Common myeloid progenitor, CD34-positive (primary cell): ENCODE measurements at regions not wholly inside any gene's neighbourhood (a gene's known extent, or its start where the extent isn't known, plus 50 kb on each side); places are given as distances from the start of the nearest gene placed in this dataset.

Source experiments
- CTCF ChIA-PET: fragments of 350-600 bp; sonication (Branson Sonifier 250); formaldehyde crosslinking; loops from one replicate; lab custom pipeline; 2021; ENCODE audit warnings: antibody characterized with exemption; lab: Charles Lee
- POLR2A ChIA-PET: fragments of 350-600 bp; sonication (Branson Sonifier 250); formaldehyde crosslinking; loops from one replicate; lab custom pipeline; 2021; ENCODE audit warnings: antibody characterized with exemption; lab: Charles Lee
- DNase-seq, 3 donors: peaks; one replicate each; pipeline versions ENCODE4 v3.0.0 to v3.0.0-alpha.2; 2013
- H3K27ac ChIP-seq, 2 experiments: 1 replicate in 1 of 2; 2 replicates in 1 of 2; pipeline ENCODE4 v1.7.0; 2013; ENCODE audit warnings: inconsistent platforms in 2 of 2, low read length in 2 of 2, mild to moderate bottlenecking in 2 of 2, low read depth in 1 of 2, moderate library complexity in 1 of 2; ENCODE audit not compliant: severe bottlenecking in 2 of 2, insufficient read depth in 1 of 2, poor library complexity in 1 of 2
- H3K27me3 ChIP-seq, 5 experiments: replicated peaks in 2 of 5; 1 replicate in 3 of 5; 2 replicates in 2 of 5; pipeline versions ENCODE4 v1.6.1 to v1.7.0; 2013; ENCODE audit warnings: low read length in 4 of 5, mild to moderate bottlenecking in 2 of 5, moderate library complexity in 2 of 5, inconsistent platforms in 1 of 5; ENCODE audit not compliant: insufficient read depth in 5 of 5, control insufficient read depth in 4 of 5
- H3K36me3 ChIP-seq, 4 experiments: 1 replicate in 2 of 4; 2 replicates in 2 of 4; pipeline versions ENCODE4 v1.6.1 to v1.7.0; 2013; ENCODE audit warnings: low read length in 3 of 4, control low read depth in 1 of 4, mild to moderate bottlenecking in 1 of 4; ENCODE audit not compliant: control insufficient read depth in 4 of 4, insufficient read depth in 4 of 4
- H3K4me1 ChIP-seq, 4 experiments: 1 replicate in 3 of 4; 2 replicates in 1 of 4; pipeline versions ENCODE4 v1.6.1 to v1.7.1; 2013; ENCODE audit warnings: low read length in 3 of 4, mild to moderate bottlenecking in 3 of 4, control low read depth in 1 of 4, inconsistent platforms in 1 of 4, moderate library complexity in 1 of 4; ENCODE audit not compliant: control insufficient read depth in 4 of 4, insufficient read depth in 4 of 4; ENCODE audit errors: control extremely low read depth in 1 of 4
- H3K4me3 ChIP-seq, 7 experiments: 1 replicate in 4 of 7; 2 replicates in 3 of 7; pipeline versions ENCODE4 v1.5.1 to v1.7.0; 2013; ENCODE audit warnings: mild to moderate bottlenecking in 7 of 7, low read length in 6 of 7, moderate library complexity in 6 of 7, inconsistent platforms in 2 of 7, low read depth in 2 of 7, control low read depth in 1 of 7; ENCODE audit not compliant: insufficient read depth in 4 of 7, control insufficient read depth in 1 of 7; ENCODE audit errors: extremely low read depth in 1 of 7
- H3K9me3 ChIP-seq, 5 experiments: 1 replicate in 4 of 5; 2 replicates in 1 of 5; pipeline versions ENCODE4 v1.6.1 to v1.7.1; 2013; ENCODE audit warnings: low read length in 4 of 5, mild to moderate bottlenecking in 2 of 5, inconsistent platforms in 1 of 5, low read depth in 1 of 5, moderate library complexity in 1 of 5; ENCODE audit not compliant: control insufficient read depth in 4 of 5, insufficient read depth in 2 of 5; ENCODE audit errors: control extremely low read depth in 1 of 5
- WGBS: methylation state at CpG from one replicate; pipeline ENCODE4 v1.1.5; 2013; ENCODE audit not compliant: insufficient coverage; 5-methylcytosine and 5-hydroxymethylcytosine counted together

GRCh38 chr6:74677463-74677862 is 528.4 kb downstream of the COL12A1 start:
- ChIA-PET CTCF (no interaction called here), POLR2A (no interaction called here)
- DNase-seq = no peak
- Histone ChIP-seq H3K9me3 (no peaks in the 10 kb centered on the region), H3K4me1 (no peaks in the 10 kb centered on the region), H3K36me3 (no peaks in the 10 kb centered on the region), H3K4me3 (no peak overlapping the region), H3K27me3 (no peaks in the 10 kb centered on the region), H3K27ac (no peak overlapping the region)
- no CpG with 5 or more reads among the region's 1 CpG for WGBS

GRCh38 chr6:74676906-74677305 is 528.9 kb downstream of the COL12A1 start:
- no peaks in the 10 kb centered on the region for H3K27me3 ChIP-seq
- DNase-seq = no peak
- no peaks in the 10 kb centered on the region for H3K4me1 ChIP-seq
- no peaks in the 10 kb centered on the region for H3K9me3 ChIP-seq
- ChIA-PET POLR2A (no interaction called here), CTCF (no interaction called here)
- H3K36me3 ChIP-seq = no peaks in the 10 kb centered on the region
- no CpG with 5 or more reads among the region's 1 CpG for WGBS
- H3K4me3 ChIP-seq = no peak overlapping the region
- H3K27ac ChIP-seq = no peak overlapping the region

DNA sequence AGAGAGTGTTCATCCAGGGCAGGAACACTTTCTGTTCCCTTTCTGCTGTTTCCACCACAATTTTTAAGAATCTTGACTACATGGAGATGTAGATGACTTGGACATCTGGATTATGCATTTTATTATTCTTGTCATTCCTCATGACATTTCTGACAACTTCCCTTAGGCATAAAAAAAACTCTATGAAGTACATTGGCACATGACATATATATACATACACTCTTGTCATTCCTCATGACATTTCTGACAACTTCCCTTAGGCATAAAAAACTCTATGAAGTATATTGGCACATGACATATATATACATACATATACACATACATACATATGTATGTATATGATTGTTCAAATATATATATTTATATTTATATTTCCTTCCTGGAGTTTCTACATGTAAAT is 531.5 kb downstream of the COL12A1 start:
- Histone ChIP-seq H3K9me3 (no peaks in the 10 kb centered on the region), H3K36me3 (no peaks in the 10 kb centered on the region), H3K27ac (no peak overlapping the region), H3K4me1 (no peaks in the 10 kb centered on the region), H3K4me3 (no peak overlapping the region), H3K27me3 (no peaks in the 10 kb centered on the region)
- POLR2A ChIA-PET = no interaction called here
- CTCF ChIA-PET = no interaction called here
- no peak for DNase-seq

- CTCF ChIA-PET = no interaction called here
- H3K27me3 ChIP-seq = no peaks in the 10 kb centered on the region
- no peaks in the 10 kb centered on the region for H3K4me1 ChIP-seq
- no peak for DNase-seq
- H3K27ac ChIP-seq = no peak overlapping the region
- no peaks in the 10 kb centered on the region for H3K9me3 ChIP-seq
- H3K36me3 ChIP-seq = no peaks in the 10 kb centered on the region
- WGBS = 85% methylated on average over 4 of the region's 6 CpGs
- POLR2A ChIA-PET = no interaction called here
- H3K4me3 ChIP-seq = no peak overlapping the region
Measured at GRCh38 chr6:74671558-74672025, 534.3 kb downstream of the COL12A1 start.

DNA sequence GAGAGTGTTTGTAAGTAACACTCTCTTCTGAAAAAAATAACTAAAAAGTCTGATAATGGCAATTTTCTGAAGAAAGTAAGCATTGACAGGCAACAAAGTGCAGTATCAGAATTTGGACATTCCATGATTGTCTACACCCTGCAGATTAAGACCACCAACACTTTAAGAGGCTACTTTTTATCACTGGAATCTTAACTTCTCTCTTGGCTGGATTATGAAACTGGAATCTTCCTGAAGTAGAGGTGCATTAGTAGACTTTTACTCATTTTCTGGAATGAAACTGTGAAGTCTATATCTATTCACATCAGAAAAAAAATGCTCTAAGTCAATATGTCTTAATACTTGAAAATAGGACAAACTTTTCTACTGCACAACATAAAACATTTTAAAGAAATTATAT is 547.5 kb downstream of the COL12A1 start:
- no peaks in the 10 kb centered on the region for H3K4me1 ChIP-seq
- no peak for DNase-seq
- no peaks in the 10 kb centered on the region for H3K9me3 ChIP-seq
- no peaks in the 10 kb centered on the region for H3K36me3 ChIP-seq
- no peaks in the 10 kb centered on the region for H3K27me3 ChIP-seq
- ChIA-PET POLR2A (no interaction called here), CTCF (no interaction called here)
- H3K4me3 ChIP-seq = no peak overlapping the region
- H3K27ac ChIP-seq = no peak overlapping the region

DNA sequence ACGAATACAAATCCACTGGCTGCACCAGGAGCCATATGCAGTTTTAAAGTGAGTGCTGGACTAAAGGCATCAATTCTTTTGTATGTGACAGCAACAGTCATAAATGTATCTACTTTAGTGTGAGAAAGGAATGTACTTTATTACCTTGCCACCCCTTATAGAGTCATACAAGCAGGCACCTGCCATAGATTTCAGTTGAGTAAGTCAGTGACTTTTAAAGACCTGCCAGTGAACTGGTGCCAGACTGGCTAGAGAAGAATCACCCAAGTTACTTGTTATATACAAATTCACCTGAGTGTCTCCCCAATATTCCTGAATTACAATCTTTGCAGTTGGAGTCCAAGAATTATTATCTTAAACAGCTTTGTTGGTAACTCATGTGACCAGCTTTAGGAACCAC is 547.9 kb downstream of the COL12A1 start:
- CTCF ChIA-PET = no interaction called here
- Histone ChIP-seq H3K4me3 (no peak overlapping the region), H3K36me3 (no peaks in the 10 kb centered on the region), H3K4me1 (no peaks in the 10 kb centered on the region), H3K27me3 (no peaks in the 10 kb centered on the region), H3K27ac (no peak overlapping the region), H3K9me3 (no peaks in the 10 kb centered on the region)
- WGBS = no CpG with 5 or more reads among the region's 1 CpG
- DNase-seq = no peak
- POLR2A ChIA-PET = no interaction called here

DNA sequence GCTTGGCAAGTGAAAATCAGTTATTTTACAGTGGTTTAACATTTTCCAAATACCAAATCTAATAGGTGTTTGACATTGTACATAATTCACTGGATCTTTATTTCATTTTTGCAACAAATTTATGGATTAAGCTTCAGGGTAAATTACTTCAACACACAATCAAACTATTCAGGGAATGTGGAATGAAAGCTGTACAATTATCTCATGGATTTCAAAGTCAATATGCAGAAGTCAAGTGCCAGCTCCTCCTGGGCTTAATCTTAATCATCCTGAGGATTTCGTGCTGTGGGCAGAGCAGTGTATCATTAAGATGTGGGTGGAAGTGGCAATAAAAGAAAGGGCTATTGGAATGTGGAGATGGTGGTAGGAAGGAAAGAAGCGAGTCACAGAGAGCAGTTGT is 548.8 kb downstream of the COL12A1 start:
- ChIA-PET POLR2A (no interaction called here), CTCF (no interaction called here)
- no peak overlapping the region for H3K4me3 ChIP-seq
- 100% methylated on average over 1 of the region's 2 CpGs for WGBS
- no peak for DNase-seq
- H3K27ac ChIP-seq = no peak overlapping the region
- no peaks in the 10 kb centered on the region for H3K9me3 ChIP-seq
- H3K36me3 ChIP-seq = no peaks in the 10 kb centered on the region
- H3K4me1 ChIP-seq = no peaks in the 10 kb centered on the region
- no peaks in the 10 kb centered on the region for H3K27me3 ChIP-seq
